ENCODE measurements at regions not wholly inside any gene's neighbourhood (a gene's known extent, or its start where the extent isn't known, plus 50 kb on each side); places are given as distances from the start of the nearest gene placed in this dataset.

DNA sequence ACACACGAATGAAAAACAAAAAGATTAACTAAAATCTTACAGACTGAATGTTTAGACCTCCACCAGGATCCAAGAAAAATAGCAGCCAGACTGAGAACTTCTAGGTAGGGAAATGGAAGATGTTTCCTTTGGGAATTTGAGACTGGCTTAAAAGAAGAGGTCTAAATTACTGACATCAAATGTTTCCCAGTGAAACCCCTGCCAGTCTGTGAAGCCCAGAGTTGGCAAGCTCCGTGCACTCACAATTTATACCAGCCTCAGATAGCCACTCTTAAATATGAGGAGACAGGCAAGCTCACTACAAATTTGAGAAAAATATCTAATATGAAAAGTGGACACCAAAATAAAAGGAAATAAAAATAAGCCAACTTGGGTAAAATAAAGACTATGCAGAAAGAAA, 700.5 kb upstream of the ZNF385D start:
- POLR2A ChIA-PET: no interaction called here
- CTCF ChIA-PET: no interaction called here

DNA sequence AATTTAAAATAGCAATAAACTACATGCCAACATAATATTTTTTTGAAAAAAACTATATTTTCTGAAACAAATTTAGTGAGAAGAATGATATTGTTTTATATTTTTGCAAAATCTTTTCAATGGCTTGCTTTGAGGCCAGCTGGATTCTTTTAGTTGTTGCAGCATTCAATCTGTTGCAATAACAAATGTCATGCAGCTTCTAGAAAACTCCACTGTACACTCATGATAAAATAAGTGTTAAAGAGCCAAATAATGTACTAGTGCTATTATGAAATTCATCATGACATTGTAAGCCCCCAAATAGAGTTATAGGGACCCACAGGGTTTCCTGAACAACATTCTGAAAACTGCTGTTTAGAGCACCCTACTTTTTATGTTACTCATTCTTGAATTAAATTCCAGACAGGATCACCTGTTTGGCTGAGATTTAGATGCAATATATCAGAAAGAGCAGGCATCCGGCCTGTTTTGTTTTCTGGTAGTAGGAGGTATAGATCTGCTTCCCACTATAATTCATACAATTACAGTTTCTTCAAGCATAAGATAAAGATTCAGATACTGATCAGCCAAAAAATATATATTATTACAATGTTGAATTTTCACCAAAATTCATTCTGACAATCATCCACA, 703.0 kb upstream of the ZNF385D start:
- Histone ChIP-seq H3K4me1 (ENCODE audit: insufficient read depth, low read length) (no peaks in the 10 kb centered on the region), H3K27ac (ENCODE audit: low read depth in 1 of 2, low read length in 2 of 2) (no peak overlapping the region), H3K27me3 (ENCODE audit: control insufficient read depth in 1 of 2, insufficient read depth in 2 of 2, low read length in 2 of 2) (no peaks in the 10 kb centered on the region), H3K9me3 (ENCODE audit: control insufficient read depth in 1 of 2, insufficient read depth in 1 of 2, low read length in 2 of 2) (peaks cover 0 to 5% of the 10 kb centered on the region in 2 experiments), H3K4me3 (ENCODE audit: low read length) (no peak overlapping the region), H3K36me3 (ENCODE audit: insufficient read depth, low read length) (no peaks in the 10 kb centered on the region)
- intact Hi-C loops (cut with DNase I, micrococcal nuclease): no loop called here
- TF ChIP-seq, protein P1, sequence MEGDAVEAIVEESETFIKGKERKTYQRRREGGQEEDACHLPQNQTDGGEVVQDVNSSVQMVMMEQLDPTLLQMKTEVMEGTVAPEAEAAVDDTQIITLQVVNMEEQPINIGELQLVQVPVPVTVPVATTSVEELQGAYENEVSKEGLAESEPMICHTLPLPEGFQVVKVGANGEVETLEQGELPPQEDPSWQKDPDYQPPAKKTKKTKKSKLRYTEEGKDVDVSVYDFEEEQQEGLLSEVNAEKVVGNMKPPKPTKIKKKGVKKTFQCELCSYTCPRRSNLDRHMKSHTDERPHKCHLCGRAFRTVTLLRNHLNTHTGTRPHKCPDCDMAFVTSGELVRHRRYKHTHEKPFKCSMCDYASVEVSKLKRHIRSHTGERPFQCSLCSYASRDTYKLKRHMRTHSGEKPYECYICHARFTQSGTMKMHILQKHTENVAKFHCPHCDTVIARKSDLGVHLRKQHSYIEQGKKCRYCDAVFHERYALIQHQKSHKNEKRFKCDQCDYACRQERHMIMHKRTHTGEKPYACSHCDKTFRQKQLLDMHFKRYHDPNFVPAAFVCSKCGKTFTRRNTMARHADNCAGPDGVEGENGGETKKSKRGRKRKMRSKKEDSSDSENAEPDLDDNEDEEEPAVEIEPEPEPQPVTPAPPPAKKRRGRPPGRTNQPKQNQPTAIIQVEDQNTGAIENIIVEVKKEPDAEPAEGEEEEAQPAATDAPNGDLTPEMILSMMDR (IDR thresholded peaks at IDR 0.05): no peak
- ChIA-PET POLR2A (no interaction called here), CTCF (no interaction called here)
- Mint-ChIP-seq H3K9me3 (peaks cover 3% of the 10 kb centered on the region), H3K27me3 (no peaks in the 10 kb centered on the region), H3K4me3 (no peak overlapping the region), H3K27ac (no peak overlapping the region), H3K4me1 (ENCODE audit: low read depth) (no peaks in the 10 kb centered on the region), H3K36me3 (ENCODE audit: low read depth) (no peaks in the 10 kb centered on the region)
- ATAC-seq (ENCODE audit: poor library complexity) (no peak), DNase-seq (no peak)

More for the DNA sequence above, 700.5 kb upstream of the ZNF385D start:
- no peak overlapping the region for H3K4me3 Mint-ChIP-seq
- no peaks in the 10 kb centered on the region for H3K36me3 Mint-ChIP-seq (ENCODE audit: low read depth)
- Histone ChIP-seq H3K9me3 (ENCODE audit: control insufficient read depth in 1 of 2, insufficient read depth in 1 of 2, low read length in 2 of 2) (peaks cover 0 to 5% of the 10 kb centered on the region in 2 experiments), H3K4me1 (ENCODE audit: insufficient read depth, low read length) (no peaks in the 10 kb centered on the region), H3K36me3 (ENCODE audit: insufficient read depth, low read length) (no peaks in the 10 kb centered on the region), H3K27me3 (ENCODE audit: control insufficient read depth in 1 of 2, insufficient read depth in 2 of 2, low read length in 2 of 2) (no peaks in the 10 kb centered on the region), H3K27ac (ENCODE audit: low read depth in 1 of 2, low read length in 2 of 2) (no peak overlapping the region), H3K4me3 (ENCODE audit: low read length) (no peak overlapping the region)
- H3K27me3 Mint-ChIP-seq: no peaks in the 10 kb centered on the region
- intact Hi-C loops (cut with DNase I, micrococcal nuclease): no loop called here
- ATAC-seq (ENCODE audit: poor library complexity): no peak
- peaks cover 3% of the 10 kb centered on the region for H3K9me3 Mint-ChIP-seq
- no peaks in the 10 kb centered on the region for H3K4me1 Mint-ChIP-seq (ENCODE audit: low read depth)
- TF ChIP-seq, protein P1 (IDR thresholded peaks at IDR 0.05): no peak
- no peak for DNase-seq
- no peak overlapping the region for H3K27ac Mint-ChIP-seq

DNA sequence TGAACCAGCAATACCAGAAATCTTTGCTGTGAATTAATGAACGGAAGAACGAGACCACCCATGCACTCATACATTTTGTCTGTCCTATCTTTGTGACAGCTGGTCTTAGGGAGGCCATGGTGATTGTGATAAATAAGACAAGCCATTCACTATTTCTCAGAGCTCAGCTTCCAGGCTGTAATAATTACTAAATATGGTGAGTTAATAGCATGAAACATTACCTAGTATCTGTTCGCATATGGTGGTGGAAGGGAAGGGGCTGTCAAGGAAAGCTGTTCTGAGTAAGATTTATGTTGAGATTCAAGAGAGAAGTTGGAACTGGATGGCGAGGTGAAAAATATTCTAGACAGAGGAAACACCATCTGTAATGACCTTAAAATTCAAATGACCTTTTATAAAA, 719.0 kb upstream of the ZNF385D start:
- no peak for ATAC-seq (ENCODE audit: poor library complexity)
- no peaks in the 10 kb centered on the region for H3K27me3 ChIP-seq (ENCODE audit: control insufficient read depth in 1 of 2, insufficient read depth in 2 of 2, low read length in 2 of 2)
- H3K27ac ChIP-seq (ENCODE audit: low read depth in 1 of 2, low read length in 2 of 2): no peak overlapping the region
- ChIA-PET CTCF (no interaction called here), POLR2A (no interaction called here)
- Mint-ChIP-seq H3K36me3 (ENCODE audit: low read depth) (no peaks in the 10 kb centered on the region), H3K4me1 (ENCODE audit: low read depth) (no peaks in the 10 kb centered on the region), H3K4me3 (no peak overlapping the region), H3K27me3 (no peaks in the 10 kb centered on the region), H3K9me3 (no peaks in the 10 kb centered on the region), H3K27ac (no peak overlapping the region)
- H3K36me3 ChIP-seq (ENCODE audit: insufficient read depth, low read length): no peaks in the 10 kb centered on the region
- TF ChIP-seq, protein P1 (IDR thresholded peaks at IDR 0.05): no peak
- no peaks in the 10 kb centered on the region for H3K4me1 ChIP-seq (ENCODE audit: insufficient read depth, low read length)
- peaks cover 0 to 11% of the 10 kb centered on the region in 2 experiments for H3K9me3 ChIP-seq (ENCODE audit: control insufficient read depth in 1 of 2, insufficient read depth in 1 of 2, low read length in 2 of 2)
- no peak for DNase-seq
- no peak overlapping the region for H3K4me3 ChIP-seq (ENCODE audit: low read length)
- intact Hi-C loops (cut with DNase I, micrococcal nuclease): no loop called here

Measured in CD4-positive, alpha-beta T cell (primary cell).